ENCODE measurements at regions not wholly inside any gene's neighbourhood (a gene's known extent, or its start where the extent isn't known, plus 50 kb on each side); places are given as distances from the start of the nearest gene placed in this dataset.

GRCh38 chr7:17651863-17652385 lies 288.4 kb downstream of the SNX13 start:
- peak; percentile 60 for DNase-seq (ENCODE audit: low spot score)

- DNase-seq (ENCODE audit: low spot score), result no peak
Measured at GRCh38 chr7:17654940-17655339, 285.4 kb downstream of the SNX13 start.

GRCh38 chr7:17659126-17659525 lies 281.2 kb downstream of the SNX13 start:
- DNase-seq (ENCODE audit: low spot score), result no peak

- DNase-seq (ENCODE audit: low spot score), result no peak
Measured at GRCh38 chr7:17660116-17660515, 280.2 kb downstream of the SNX13 start.

- no peak for DNase-seq (ENCODE audit: low spot score)
Measured at GRCh38 chr7:17661982-17662585, 278.2 kb downstream of the SNX13 start.

GRCh38 chr7:17663061-17663675 lies 277.1 kb downstream of the SNX13 start:
- DNase-seq (ENCODE audit: low spot score), result peak; percentile 78

GRCh38 chr7:17665029-17665428 lies 275.3 kb downstream of the SNX13 start:
- no peak for DNase-seq (ENCODE audit: low spot score)

GRCh38 chr7:17668122-17668521 lies 272.2 kb downstream of the SNX13 start:
- DNase-seq (ENCODE audit: low spot score), result no peak

GRCh38 chr7:17669204-17669603 lies 271.1 kb downstream of the SNX13 start:
- no peak for DNase-seq (ENCODE audit: low spot score)

GRCh38 chr7:17671956-17672355 lies 268.3 kb downstream of the SNX13 start:
- DNase-seq (ENCODE audit: low spot score), result no peak

- no peak for DNase-seq (ENCODE audit: low spot score)
Measured at GRCh38 chr7:17672783-17673182, 267.5 kb downstream of the SNX13 start.

- no peak for DNase-seq (ENCODE audit: low spot score)
Measured at GRCh38 chr7:17674166-17674942, 265.9 kb downstream of the SNX13 start.

GRCh38 chr7:17674943-17675608 lies 265.2 kb downstream of the SNX13 start:
- DNase-seq (ENCODE audit: low spot score), result no peak

GRCh38 chr7:17677408-17677807 lies 262.9 kb downstream of the SNX13 start:
- no peak for DNase-seq (ENCODE audit: low spot score)

GRCh38 chr7:17678896-17679295 lies 261.4 kb downstream of the SNX13 start:
- no peak for DNase-seq (ENCODE audit: low spot score)

GRCh38 chr7:17679458-17679857 lies 260.8 kb downstream of the SNX13 start:
- DNase-seq (ENCODE audit: low spot score), result peak; percentile 88

- peak; percentile 82 for DNase-seq (ENCODE audit: low spot score)
Measured at GRCh38 chr7:17680026-17680425, 260.3 kb downstream of the SNX13 start.

GRCh38 chr7:17680943-17681351 lies 259.3 kb downstream of the SNX13 start:
- peak; percentile 52 for DNase-seq (ENCODE audit: low spot score)

GRCh38 chr7:17681965-17682364 lies 258.3 kb downstream of the SNX13 start:
- peak; percentile 59 for DNase-seq (ENCODE audit: low spot score)

- no peak for DNase-seq (ENCODE audit: low spot score)
Measured at GRCh38 chr7:17682586-17682985, 257.7 kb downstream of the SNX13 start.

- DNase-seq (ENCODE audit: low spot score), result no peak
Measured at GRCh38 chr7:17685141-17685540, 255.2 kb downstream of the SNX13 start.

GRCh38 chr7:17687361-17687760 lies 252.9 kb downstream of the SNX13 start:
- no peak for DNase-seq (ENCODE audit: low spot score)
